Suprapubic skin (tissue), 4 donors: ENCODE measurements at regions not wholly inside any gene's neighbourhood (a gene's known extent, or its start where the extent isn't known, plus 50 kb on each side); places are given as distances from the start of the nearest gene placed in this dataset.

ENCODE experiments used
- CTCF ChIP-seq, 2 donors: fragments of 200-600 bp in 1 of 2; fragments of 450-650 bp in 1 of 2; sonication (generic) in 1 of 2; IDR thresholded peaks; one replicate each; pipeline ENCODE4 v1.5.1; 2016 to 2019; ENCODE audit warnings: antibody characterized with exemption in 2 of 2, mild to moderate bottlenecking in 1 of 2, moderate library complexity in 1 of 2
- POLR2A ChIP-seq, 2 donors: fragments of 450-650 bp; IDR thresholded peaks; one replicate each; pipeline ENCODE4 v1.6.1; 2017; ENCODE audit warnings: antibody characterized with exemption in 2 of 2, mild to moderate bottlenecking in 2 of 2, moderate library complexity in 2 of 2
- POLR2AphosphoS5 ChIP-seq, 3 donors: sonication (generic); formaldehyde crosslinking; IDR thresholded peaks; one replicate each; pipeline ENCODE4 v1.6.1; 2017; ENCODE audit warnings: antibody characterized with exemption in 3 of 3

- TF ChIP-seq POLR2A (IDR thresholded peaks at IDR 0.05) (no peak), CTCF (IDR thresholded peaks at IDR 0.05) (no peak), POLR2AphosphoS5 (IDR thresholded peaks at IDR 0.05) (no peak)
Measured at GRCh38 chr13:91284335-91284734, 63.2 kb upstream of the MIR17HG start.
